ENCODE measurements at regions not wholly inside any gene's neighbourhood (a gene's known extent, or its start where the extent isn't known, plus 50 kb on each side); places are given as distances from the start of the nearest gene placed in this dataset.

- intact Hi-C loops (cut with DNase I; ENCODE audit: low total_unique reads), result no loop called here
- no peak for TF ChIP-seq POLR2A (IDR thresholded peaks at IDR 0.05)
- TF ChIP-seq, protein P1, sequence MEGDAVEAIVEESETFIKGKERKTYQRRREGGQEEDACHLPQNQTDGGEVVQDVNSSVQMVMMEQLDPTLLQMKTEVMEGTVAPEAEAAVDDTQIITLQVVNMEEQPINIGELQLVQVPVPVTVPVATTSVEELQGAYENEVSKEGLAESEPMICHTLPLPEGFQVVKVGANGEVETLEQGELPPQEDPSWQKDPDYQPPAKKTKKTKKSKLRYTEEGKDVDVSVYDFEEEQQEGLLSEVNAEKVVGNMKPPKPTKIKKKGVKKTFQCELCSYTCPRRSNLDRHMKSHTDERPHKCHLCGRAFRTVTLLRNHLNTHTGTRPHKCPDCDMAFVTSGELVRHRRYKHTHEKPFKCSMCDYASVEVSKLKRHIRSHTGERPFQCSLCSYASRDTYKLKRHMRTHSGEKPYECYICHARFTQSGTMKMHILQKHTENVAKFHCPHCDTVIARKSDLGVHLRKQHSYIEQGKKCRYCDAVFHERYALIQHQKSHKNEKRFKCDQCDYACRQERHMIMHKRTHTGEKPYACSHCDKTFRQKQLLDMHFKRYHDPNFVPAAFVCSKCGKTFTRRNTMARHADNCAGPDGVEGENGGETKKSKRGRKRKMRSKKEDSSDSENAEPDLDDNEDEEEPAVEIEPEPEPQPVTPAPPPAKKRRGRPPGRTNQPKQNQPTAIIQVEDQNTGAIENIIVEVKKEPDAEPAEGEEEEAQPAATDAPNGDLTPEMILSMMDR (IDR thresholded peaks at IDR 0.05), result no peak
- no peaks in the 10 kb centered on the region for H3K27me3 ChIP-seq
- H3K4me3 ChIP-seq, result no peak overlapping the region
- H3K9me3 ChIP-seq, result no peaks in the 10 kb centered on the region
- no peak for DNase-seq
- H3K36me3 ChIP-seq (ENCODE audit: low read depth, missing control alignments), result no peaks in the 10 kb centered on the region
- WGBS, 2 donors, result 78 to 80% methylated on average over 7 of the region's 7 CpGs
- no peak overlapping the region for H3K27ac ChIP-seq
- H3K4me1 ChIP-seq, result no peaks in the 10 kb centered on the region
These were observed 56.0 kb upstream of the LRPPRC start for GRCh38 chr2:44051593-44052347.

DNA sequence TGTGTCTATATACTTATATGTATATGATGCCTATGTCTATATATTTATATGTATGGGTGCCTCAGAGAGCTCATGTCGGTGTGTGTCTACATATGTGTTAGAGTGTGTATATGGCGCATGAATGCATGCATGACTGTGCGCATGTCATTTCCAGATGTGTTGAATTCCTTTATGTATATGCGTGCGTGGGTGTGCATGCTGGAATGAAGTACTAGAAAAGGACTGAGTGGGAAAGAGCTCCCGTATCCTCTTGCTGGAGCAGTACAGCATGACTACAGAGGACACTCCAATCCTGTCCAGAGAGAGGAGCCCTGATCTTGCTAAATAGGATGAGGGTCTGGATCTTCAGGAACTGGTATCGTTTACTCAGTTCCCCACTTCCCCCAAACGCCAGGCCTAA is 56.8 kb upstream of the LRPPRC start:
- intact Hi-C loops (cut with DNase I; ENCODE audit: low total_unique reads), result no loop called here
- no peaks in the 10 kb centered on the region for H3K36me3 ChIP-seq (ENCODE audit: low read depth, missing control alignments)
- H3K4me1 ChIP-seq, result no peaks in the 10 kb centered on the region
- WGBS, 2 donors, result 86 to 88% methylated on average over 8 of the region's 8 CpGs
- H3K4me3 ChIP-seq, result no peak overlapping the region
- no peaks in the 10 kb centered on the region for H3K27me3 ChIP-seq
- H3K27ac ChIP-seq, result no peak overlapping the region
- DNase-seq, result no peak
- TF ChIP-seq, protein P1 (IDR thresholded peaks at IDR 0.05), result no peak
- TF ChIP-seq POLR2A (IDR thresholded peaks at IDR 0.05), result no peak
- no peaks in the 10 kb centered on the region for H3K9me3 ChIP-seq

DNA sequence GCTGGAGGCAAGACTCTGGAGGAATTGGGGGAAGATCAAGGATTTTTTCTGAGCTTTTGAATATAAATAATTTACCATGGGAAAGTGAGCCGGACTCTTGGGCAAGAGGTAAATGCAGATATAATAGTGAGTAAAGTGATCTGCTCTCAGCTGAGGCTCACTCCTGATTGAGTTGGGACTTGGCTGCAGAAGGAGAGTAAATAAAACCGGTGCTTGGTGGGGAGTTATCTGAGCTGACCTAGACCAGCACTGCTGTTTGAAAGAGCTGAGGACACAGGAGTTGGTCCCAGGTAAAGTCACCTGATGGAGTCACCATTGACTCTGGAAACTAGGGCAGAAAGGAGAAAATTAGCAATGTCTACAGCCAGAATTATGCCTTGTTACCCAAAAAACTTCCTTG is 57.3 kb upstream of the LRPPRC start:
- H3K4me3 ChIP-seq, result no peak overlapping the region
- TF ChIP-seq, protein P1 (IDR thresholded peaks at IDR 0.05), result no peak
- TF ChIP-seq POLR2A (IDR thresholded peaks at IDR 0.05), result no peak
- H3K4me1 ChIP-seq, result no peaks in the 10 kb centered on the region
- no peak overlapping the region for H3K27ac ChIP-seq
- H3K9me3 ChIP-seq, result no peaks in the 10 kb centered on the region
- intact Hi-C loops (cut with DNase I; ENCODE audit: low total_unique reads), result no loop called here
- H3K36me3 ChIP-seq (ENCODE audit: low read depth, missing control alignments), result no peaks in the 10 kb centered on the region
- 77 to 83% methylated on average over 2 of the region's 2 CpGs for WGBS, 2 donors
- no peak for DNase-seq
- no peaks in the 10 kb centered on the region for H3K27me3 ChIP-seq

DNA sequence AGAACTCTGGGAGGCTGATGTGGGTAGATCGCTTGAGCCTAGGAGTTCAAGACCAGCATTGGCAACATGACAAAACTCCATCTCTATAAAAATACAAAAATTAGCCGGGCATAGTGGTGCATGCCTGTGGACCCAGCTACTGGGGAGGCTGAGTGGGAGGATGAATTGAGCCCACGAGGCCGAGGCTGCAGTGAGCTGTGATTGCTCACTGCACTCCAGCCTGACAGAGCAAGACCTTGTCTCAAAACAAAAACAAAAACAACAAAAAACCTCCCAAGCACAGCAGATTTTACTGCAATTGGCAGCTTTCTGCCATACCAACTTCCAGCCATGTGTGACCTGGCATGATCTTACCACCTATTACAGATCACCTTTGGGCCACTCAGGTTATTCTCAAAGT is 57.7 kb upstream of the LRPPRC start:
- Histone ChIP-seq H3K4me3 (no peak overlapping the region), H3K9me3 (no peaks in the 10 kb centered on the region), H3K27me3 (no peaks in the 10 kb centered on the region), H3K4me1 (no peaks in the 10 kb centered on the region), H3K27ac (no peak overlapping the region), H3K36me3 (ENCODE audit: low read depth, missing control alignments) (no peaks in the 10 kb centered on the region)
- WGBS, 2 donors, result 61 to 78% methylated on average over 4 of the region's 4 CpGs
- TF ChIP-seq POLR2A (IDR thresholded peaks at IDR 0.05), result no peak
- TF ChIP-seq, protein P1 (IDR thresholded peaks at IDR 0.05), result no peak
- DNase-seq, result no peak
- intact Hi-C loops (cut with DNase I; ENCODE audit: low total_unique reads), result no loop called here

DNA sequence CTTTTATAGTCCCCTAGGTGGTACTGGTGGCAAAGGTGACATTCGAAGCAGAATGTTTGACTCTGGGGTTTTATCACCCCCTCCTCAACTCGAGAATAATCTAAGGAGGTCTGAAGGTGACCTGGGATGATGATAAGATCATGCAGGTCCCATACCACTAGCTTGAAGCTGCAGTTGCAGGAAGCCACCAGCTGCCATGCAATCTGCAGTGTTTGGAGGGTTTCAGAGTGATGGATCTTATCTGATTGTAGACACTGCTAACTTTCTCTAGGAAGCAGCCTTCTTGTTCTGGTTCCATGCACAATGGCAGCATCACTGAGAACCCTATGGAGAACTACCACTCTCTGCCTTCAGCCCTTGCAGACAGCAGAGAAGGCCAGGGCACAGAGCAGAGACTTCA is 59.4 kb upstream of the LRPPRC start:
- H3K27me3 ChIP-seq, result no peaks in the 10 kb centered on the region
- H3K36me3 ChIP-seq (ENCODE audit: low read depth, missing control alignments), result no peaks in the 10 kb centered on the region
- intact Hi-C loops (cut with DNase I; ENCODE audit: low total_unique reads), result no loop called here
- no peak overlapping the region for H3K27ac ChIP-seq
- no peak for DNase-seq
- TF ChIP-seq, protein P1 (IDR thresholded peaks at IDR 0.05), result no peak
- TF ChIP-seq POLR2A (IDR thresholded peaks at IDR 0.05), result no peak
- 64 to 73% methylated on average over 2 of the region's 2 CpGs for WGBS, 2 donors
- H3K9me3 ChIP-seq, result no peaks in the 10 kb centered on the region
- H3K4me1 ChIP-seq, result no peaks in the 10 kb centered on the region
- no peak overlapping the region for H3K4me3 ChIP-seq
